Adrenal gland (tissue), 9 donors: ENCODE measurements at regions not wholly inside any gene's neighbourhood (a gene's known extent, or its start where the extent isn't known, plus 50 kb on each side); places are given as distances from the start of the nearest gene placed in this dataset.

ENCODE experiments used
- DNase-seq, 7 donors: peaks; one replicate each; pipeline ENCODE4 v3.0.0-alpha.2; 2019 to 2020
- H3K27ac ChIP-seq, 5 donors: fragments of 200-600 bp; sonication (generic) in 4 of 5; 1 replicate in 3 of 5; 2 replicates in 2 of 5; pipeline versions ENCODE4 v1.5.1 to v1.8.0; 2016 to 2020; ENCODE audit warnings: mild to moderate bottlenecking in 1 of 5
- H3K27me3 ChIP-seq: fragments of 200-600 bp; 2 replicates; pipeline ENCODE4 v1.8.0; 2021
- H3K36me3 ChIP-seq, 2 donors: fragments of 200-600 bp; replicated peaks in 1 of 2; 1 replicate in 1 of 2; 2 replicates in 1 of 2; pipeline versions ENCODE4 v1.5.1 to v1.8.0; 2018 to 2022
- H3K4me1 ChIP-seq, 2 donors: fragments of 200-600 bp; replicated peaks in 1 of 2; 1 replicate in 1 of 2; 2 replicates in 1 of 2; pipeline versions ENCODE4 v1.5.1 to v1.8.0; 2018 to 2021
- H3K4me3 ChIP-seq, 4 donors: fragments of 200-600 bp; sonication (generic) in 3 of 4; one replicate each; pipeline ENCODE4 v1.5.1; 2016 to 2018
- H3K9me3 ChIP-seq, 3 donors: fragments of 200-600 bp; sonication (generic) in 1 of 3; replicated peaks in 1 of 3; 1 replicate in 2 of 3; 2 replicates in 1 of 3; pipeline versions ENCODE4 v1.5.1 to v1.8.0; 2016 to 2021
- CTCF ChIP-seq, 6 experiments: fragments of 450-650 bp in 4 of 6; fragments of 200-600 bp in 2 of 6; sonication (generic) in 1 of 6; IDR thresholded peaks; 1 replicate in 5 of 6; 2 replicates in 1 of 6; pipeline versions ENCODE4 v1.5.1 to v1.8.0; 2016 to 2021; ENCODE audit warnings: antibody characterized with exemption in 6 of 6, mild to moderate bottlenecking in 2 of 6, moderate library complexity in 1 of 6
- POLR2A ChIP-seq, 2 donors: fragments of 450-650 bp; IDR thresholded peaks; one replicate each; pipeline ENCODE4 v1.6.1; 2017; ENCODE audit warnings: antibody characterized with exemption in 2 of 2, mild to moderate bottlenecking in 2 of 2, moderate library complexity in 1 of 2
- WGBS, 4 donors: extraction: QIAGEN DNeasy Blood & Tissue Kit in 2 of 4; methylation state at CpG; one replicate each; pipeline versions ENCODE4 v1.1.5 to v1.1.7; 2013 to 2017; 5-methylcytosine and 5-hydroxymethylcytosine counted together
- intact Hi-C, 2 donors: fragments of 100-400 bp; cut with DNase I; formaldehyde crosslinking; loops; one replicate each; pipeline versions ENCODE4 v1.14.1 to v1.15.0; 2022 to 2023
- donor health status: healthy with polysubstance abuse.
- donor health status: Bipolar disorder and iron deficiency.
- donor health status: DM: yes; HTN: yes; CAD: no.
- donor health status: DM: no; HTN: no; CAD: no.
- donor health status: DM: no; HTN: no; CAD: no.

GRCh38 chr6:138550346-138550767, 51.1 kb upstream of the NHSL1 start:
- Histone ChIP-seq H3K36me3 (no peaks in the 10 kb centered on the region), H3K9me3 (no peaks in the 10 kb centered on the region), H3K27me3 (no peaks in the 10 kb centered on the region), H3K4me3 (no peak overlapping the region), H3K4me1 (peaks cover 5 to 6% of the 10 kb centered on the region in 2 donors), H3K27ac (no peak overlapping the region)
- TF ChIP-seq CTCF (IDR thresholded peaks at IDR 0.05) (no peak), POLR2A (IDR thresholded peaks at IDR 0.05) (no peak)
- no peak for DNase-seq
- WGBS, 4 donors = 56 to 71% (median 63%) methylated on average over 2 of the region's 2 CpGs
- intact Hi-C loops = no loop called here

- H3K27ac ChIP-seq = no peak overlapping the region
- 89 to 93% (median 91%) methylated on average over 5 of the region's 5 CpGs for WGBS, 4 donors
- no peaks in the 10 kb centered on the region for H3K36me3 ChIP-seq
- H3K27me3 ChIP-seq = no peaks in the 10 kb centered on the region
- intact Hi-C loops = no loop called here
- H3K4me3 ChIP-seq = no peak overlapping the region
- TF ChIP-seq POLR2A (IDR thresholded peaks at IDR 0.05) (no peak), CTCF (IDR thresholded peaks at IDR 0.05) (no peak)
- H3K4me1 ChIP-seq = peaks cover 5 to 11% of the 10 kb centered on the region in 2 donors
- no peaks in the 10 kb centered on the region for H3K9me3 ChIP-seq
- no peak for DNase-seq
Measured at GRCh38 chr6:138554146-138554545, 54.9 kb upstream of the NHSL1 start.

- no peak overlapping the region for H3K4me3 ChIP-seq
- intact Hi-C loops = no loop called here
- peaks cover 5 to 11% of the 10 kb centered on the region in 2 donors for H3K4me1 ChIP-seq
- 20 to 30% (median 26%) methylated on average over 5 of the region's 5 CpGs for WGBS, 4 donors
- H3K9me3 ChIP-seq = no peaks in the 10 kb centered on the region
- H3K27me3 ChIP-seq = no peaks in the 10 kb centered on the region
- H3K36me3 ChIP-seq = no peaks in the 10 kb centered on the region
- DNase-seq = peak in 2 of 7 donors; percentile 7 to 22
- TF ChIP-seq CTCF (IDR thresholded peaks at IDR 0.05) (no peak), POLR2A (IDR thresholded peaks at IDR 0.05) (no peak)
- peak overlapping the region in 1 of 5 donors; percentile 40 for H3K27ac ChIP-seq
Measured at GRCh38 chr6:138555421-138555988, 56.2 kb upstream of the NHSL1 start.

DNA sequence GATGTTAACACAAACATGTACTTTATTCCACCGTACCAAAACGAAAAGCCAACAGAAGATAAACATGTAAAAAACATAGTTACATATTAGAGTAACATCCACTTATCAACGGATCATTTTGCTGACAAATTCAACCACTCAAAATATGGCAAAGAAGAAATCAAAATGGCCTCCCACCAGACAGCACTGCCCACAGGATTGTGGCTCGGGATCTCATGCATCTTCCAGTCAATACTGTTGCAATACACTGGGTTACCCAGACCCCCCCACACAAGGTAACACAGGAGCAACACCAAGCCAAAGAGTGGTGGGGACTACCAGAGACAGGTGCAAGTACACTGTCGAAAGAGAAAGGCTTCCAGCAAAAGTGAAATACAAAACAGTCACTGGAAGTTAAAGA, 57.9 kb upstream of the NHSL1 start:
- intact Hi-C loops = no loop called here

More for the DNA sequence above, 57.9 kb upstream of the NHSL1 start:
- no peak for DNase-seq
- Histone ChIP-seq H3K36me3 (no peaks in the 10 kb centered on the region), H3K27ac (no peak overlapping the region), H3K9me3 (no peaks in the 10 kb centered on the region), H3K27me3 (no peaks in the 10 kb centered on the region), H3K4me1 (peaks cover 5 to 11% of the 10 kb centered on the region in 2 donors), H3K4me3 (no peak overlapping the region)
- WGBS, 4 donors = 88 to 95% (median 90%) methylated on average over 4 to 5 of the region's 5 CpGs
- TF ChIP-seq POLR2A (IDR thresholded peaks at IDR 0.05) (no peak), CTCF (IDR thresholded peaks at IDR 0.05) (no peak)
